ENCODE measurements at regions not wholly inside any gene's neighbourhood (a gene's known extent, or its start where the extent isn't known, plus 50 kb on each side); places are given as distances from the start of the nearest gene placed in this dataset.

- H3K36me3 ChIP-seq = no peaks in the 10 kb centered on the region
- 86 to 90% methylated on average over 1 of the region's 1 CpG for WGBS, 2 donors
- no peak for TF ChIP-seq CTCF (IDR thresholded peaks at IDR 0.05)
- no peak for TF ChIP-seq POLR2A (IDR thresholded peaks at IDR 0.05)
- H3K4me3 ChIP-seq = no peak overlapping the region
- no peaks in the 10 kb centered on the region for H3K9me3 ChIP-seq
- no peak for DNase-seq
- no peak overlapping the region for H3K27ac ChIP-seq
- no peaks in the 10 kb centered on the region for H3K27me3 ChIP-seq
- intact Hi-C loops (cut with DNase I) = no loop called here
- no peaks in the 10 kb centered on the region for H3K4me1 ChIP-seq
Observed at GRCh38 chr3:164132878-164133277, 945.4 kb downstream of the SI start.

- 79% methylated on average over 8 of the region's 8 CpGs for WGBS, 2 donors
- H3K27ac ChIP-seq = no peak overlapping the region
- no peaks in the 10 kb centered on the region for H3K36me3 ChIP-seq
- H3K9me3 ChIP-seq = peaks cover 0 to 2% (median 0%) of the 10 kb centered on the region in 4 donors
- H3K27me3 ChIP-seq = no peaks in the 10 kb centered on the region
- H3K4me3 ChIP-seq = no peak overlapping the region
- intact Hi-C loops (cut with DNase I) = no loop called here
- no peak for TF ChIP-seq POLR2AphosphoS5 (IDR thresholded peaks at IDR 0.05)
- TF ChIP-seq CTCF (IDR thresholded peaks at IDR 0.05) = no peak
- no peak for TF ChIP-seq POLR2A (IDR thresholded peaks at IDR 0.05)
- no peak for TF ChIP-seq EP300 (IDR thresholded peaks at IDR 0.05)
- H3K4me1 ChIP-seq = no peaks in the 10 kb centered on the region
- no peak for DNase-seq
Observed at GRCh38 chr3:164113371-164114332, 964.6 kb downstream of the SI start.

- Histone ChIP-seq H3K4me1 (no peaks in the 10 kb centered on the region), H3K27ac (no peak overlapping the region), H3K4me3 (no peak overlapping the region), H3K36me3 (no peaks in the 10 kb centered on the region), H3K27me3 (no peaks in the 10 kb centered on the region), H3K9me3 (no peaks in the 10 kb centered on the region)
- no peak for TF ChIP-seq POLR2AphosphoS5 (IDR thresholded peaks at IDR 0.05)
- no peak for TF ChIP-seq EP300 (IDR thresholded peaks at IDR 0.05)
- no peak for TF ChIP-seq CTCF (IDR thresholded peaks at IDR 0.05)
- TF ChIP-seq POLR2A (IDR thresholded peaks at IDR 0.05) = no peak
- intact Hi-C loops (cut with DNase I) = no loop called here
- no peak for DNase-seq
Observed at GRCh38 chr3:164096352-164096751, 981.9 kb downstream of the SI start.

- no peaks in the 10 kb centered on the region for H3K27me3 ChIP-seq
- H3K27ac ChIP-seq = no peak overlapping the region
- no peaks in the 10 kb centered on the region for H3K36me3 ChIP-seq
- intact Hi-C loops (cut with DNase I) = no loop called here
- TF ChIP-seq CTCF (IDR thresholded peaks at IDR 0.05) (no peak), EP300 (IDR thresholded peaks at IDR 0.05) (no peak), POLR2A (IDR thresholded peaks at IDR 0.05) (no peak), POLR2AphosphoS5 (IDR thresholded peaks at IDR 0.05) (no peak)
- no peaks in the 10 kb centered on the region for H3K9me3 ChIP-seq
- H3K4me3 ChIP-seq = no peak overlapping the region
- 83 to 94% methylated on average over 2 of the region's 2 CpGs for WGBS, 2 donors
- DNase-seq = no peak
- no peaks in the 10 kb centered on the region for H3K4me1 ChIP-seq
Observed at GRCh38 chr3:164095949-164096348, 982.3 kb downstream of the SI start.
